Chondrocyte (in vitro differentiated cells): ENCODE measurements at regions not wholly inside any gene's neighbourhood (a gene's known extent, or its start where the extent isn't known, plus 50 kb on each side); places are given as distances from the start of the nearest gene placed in this dataset.

Experiments
- DNase-seq: peaks from one replicate; pipeline ENCODE4 v3.0.0; 2021; ENCODE audit warnings: mixed read lengths, low spot score
- H3K27ac Mint-ChIP-seq: one replicate; pipeline ENCODE4 v1.8.0; 2021; ENCODE audit warnings: mild to moderate bottlenecking, moderate library complexity, mixed read lengths; ENCODE audit not compliant: unreplicated experiment
- H3K27me3 Mint-ChIP-seq: 2 replicates; pipeline ENCODE4 v1.8.0; 2021; ENCODE audit warnings: low read depth, mixed read lengths
- H3K36me3 Mint-ChIP-seq: 2 replicates; pipeline ENCODE4 v1.8.0; 2021; ENCODE audit warnings: low read depth, mixed read lengths
- H3K4me1 Mint-ChIP-seq: 2 replicates; pipeline ENCODE4 v1.8.0; 2021; ENCODE audit warnings: low read depth, mild to moderate bottlenecking, mixed read lengths
- H3K4me3 Mint-ChIP-seq: one replicate; pipeline ENCODE4 v1.8.0; 2021; ENCODE audit warnings: mild to moderate bottlenecking, moderate library complexity, mixed read lengths; ENCODE audit not compliant: unreplicated experiment
- H3K9me3 Mint-ChIP-seq: 2 replicates; pipeline ENCODE4 v1.8.0; 2021; ENCODE audit warnings: low read depth, mixed read lengths
- CTCF ChIP-seq: fragments of 200-600 bp; sonication (generic); IDR thresholded peaks from 2 replicates; pipeline ENCODE4 v1.5.0; 2021; ENCODE audit warnings: antibody characterized with exemption, mild to moderate bottlenecking, moderate library complexity

GRCh38 chr17:72448019-72448418 lies 327.2 kb downstream of the SOX9 start:
- Mint-ChIP-seq H3K9me3 (no peaks in the 10 kb centered on the region), H3K27ac (no peak overlapping the region), H3K27me3 (no peaks in the 10 kb centered on the region), H3K4me1 (peaks cover 19% of the 10 kb centered on the region), H3K4me3 (no peak overlapping the region), H3K36me3 (peaks cover 1% of the 10 kb centered on the region)
- no peak for TF ChIP-seq CTCF
- no peak for DNase-seq

GRCh38 chr17:72452286-72453173 lies 331.7 kb downstream of the SOX9 start:
- peaks cover 3% of the 10 kb centered on the region for H3K36me3 Mint-ChIP-seq
- no peaks in the 10 kb centered on the region for H3K27me3 Mint-ChIP-seq
- H3K27ac Mint-ChIP-seq, result no peak overlapping the region
- TF ChIP-seq CTCF, result no peak
- peaks cover 25% of the 10 kb centered on the region for H3K4me1 Mint-ChIP-seq
- H3K9me3 Mint-ChIP-seq, result no peaks in the 10 kb centered on the region
- no peak for DNase-seq
- H3K4me3 Mint-ChIP-seq, result no peak overlapping the region

- Mint-ChIP-seq H3K27me3 (no peaks in the 10 kb centered on the region), H3K36me3 (peaks cover 3% of the 10 kb centered on the region), H3K9me3 (no peaks in the 10 kb centered on the region), H3K27ac (no peak overlapping the region), H3K4me1 (peaks cover 17% of the 10 kb centered on the region), H3K4me3 (no peak overlapping the region)
- DNase-seq, result no peak
- TF ChIP-seq CTCF, result no peak
Measured at GRCh38 chr17:72454342-72454741, 333.5 kb downstream of the SOX9 start.

- no peak for TF ChIP-seq CTCF
- peaks cover 18% of the 10 kb centered on the region for H3K4me1 Mint-ChIP-seq
- no peaks in the 10 kb centered on the region for H3K9me3 Mint-ChIP-seq
Measured at GRCh38 chr17:72455562-72455961, 334.7 kb downstream of the SOX9 start.

GRCh38 chr17:72456075-72456474 lies 335.3 kb downstream of the SOX9 start:
- no peaks in the 10 kb centered on the region for H3K27me3 Mint-ChIP-seq
- H3K36me3 Mint-ChIP-seq, result peaks cover 2% of the 10 kb centered on the region
- H3K4me3 Mint-ChIP-seq, result no peak overlapping the region
- H3K9me3 Mint-ChIP-seq, result no peaks in the 10 kb centered on the region
- DNase-seq, result no peak
- peak overlapping the region; percentile 3 for H3K27ac Mint-ChIP-seq
- no peak for TF ChIP-seq CTCF
- peaks cover 22% of the 10 kb centered on the region for H3K4me1 Mint-ChIP-seq

More at GRCh38 chr17:72455562-72455961, 334.7 kb downstream of the SOX9 start:
- DNase-seq, result no peak
- H3K36me3 Mint-ChIP-seq, result peaks cover 2% of the 10 kb centered on the region
- no peak overlapping the region for H3K4me3 Mint-ChIP-seq
- no peaks in the 10 kb centered on the region for H3K27me3 Mint-ChIP-seq
- no peak overlapping the region for H3K27ac Mint-ChIP-seq
